GM13976 (cell line): ENCODE measurements at regions not wholly inside any gene's neighbourhood (a gene's known extent, or its start where the extent isn't known, plus 50 kb on each side); places are given as distances from the start of the nearest gene placed in this dataset.
"Not testable (repeated sequence)": the region's sequence is repeated elsewhere in the genome, so short reads cannot be mapped to it uniquely, and the experiment has no call there.

ENCODE experiments used
- DNase-seq: peaks from one replicate; pipeline ENCODE4 v3.0.0; 2012; ENCODE audit warnings: low spot score
- in situ Hi-C: fragments of 300-500 bp; cut with MboI; formaldehyde crosslinking; loops from one replicate; pipeline ENCODE4 v1.12.0; 2022; ENCODE audit warnings: low sequenced_read_pairs, mixed read lengths, inconsistent platforms; ENCODE audit not compliant: unreplicated experiment
- TF ChIP-seq, protein P1 (sequence below): IDR thresholded peaks from 2 replicates; pipeline ENCODE4 v1.5.1; 2012; ENCODE audit warnings: borderline replicate concordance, mild to moderate bottlenecking; ENCODE audit not compliant: insufficient read depth; ENCODE audit errors: extremely low read depth, missing control alignments, control extremely low read depth

DNA sequence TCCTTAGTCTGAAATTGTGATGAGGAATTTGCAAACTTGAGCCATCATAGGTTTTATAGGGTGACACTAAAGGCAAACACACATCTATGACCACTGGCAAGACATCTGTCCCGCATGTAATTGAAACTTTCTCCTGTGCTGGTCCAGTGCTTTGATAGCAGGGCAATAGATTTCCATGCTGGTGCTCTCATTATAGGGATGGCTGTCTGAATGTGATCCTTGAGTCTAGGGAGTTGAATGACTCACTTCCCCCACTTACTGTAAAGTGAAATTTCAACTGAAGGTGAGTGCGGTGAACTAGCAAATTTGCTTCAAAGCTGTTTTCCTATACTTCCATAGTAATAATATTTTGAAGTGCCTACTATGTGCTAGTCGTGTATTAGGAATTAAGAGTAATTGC is 1630.0 kb downstream of the STIM2 start:
- TF ChIP-seq, protein P1, sequence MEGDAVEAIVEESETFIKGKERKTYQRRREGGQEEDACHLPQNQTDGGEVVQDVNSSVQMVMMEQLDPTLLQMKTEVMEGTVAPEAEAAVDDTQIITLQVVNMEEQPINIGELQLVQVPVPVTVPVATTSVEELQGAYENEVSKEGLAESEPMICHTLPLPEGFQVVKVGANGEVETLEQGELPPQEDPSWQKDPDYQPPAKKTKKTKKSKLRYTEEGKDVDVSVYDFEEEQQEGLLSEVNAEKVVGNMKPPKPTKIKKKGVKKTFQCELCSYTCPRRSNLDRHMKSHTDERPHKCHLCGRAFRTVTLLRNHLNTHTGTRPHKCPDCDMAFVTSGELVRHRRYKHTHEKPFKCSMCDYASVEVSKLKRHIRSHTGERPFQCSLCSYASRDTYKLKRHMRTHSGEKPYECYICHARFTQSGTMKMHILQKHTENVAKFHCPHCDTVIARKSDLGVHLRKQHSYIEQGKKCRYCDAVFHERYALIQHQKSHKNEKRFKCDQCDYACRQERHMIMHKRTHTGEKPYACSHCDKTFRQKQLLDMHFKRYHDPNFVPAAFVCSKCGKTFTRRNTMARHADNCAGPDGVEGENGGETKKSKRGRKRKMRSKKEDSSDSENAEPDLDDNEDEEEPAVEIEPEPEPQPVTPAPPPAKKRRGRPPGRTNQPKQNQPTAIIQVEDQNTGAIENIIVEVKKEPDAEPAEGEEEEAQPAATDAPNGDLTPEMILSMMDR, result no peak
- in situ Hi-C loops, result no loop called here
- no peak for DNase-seq

DNA sequence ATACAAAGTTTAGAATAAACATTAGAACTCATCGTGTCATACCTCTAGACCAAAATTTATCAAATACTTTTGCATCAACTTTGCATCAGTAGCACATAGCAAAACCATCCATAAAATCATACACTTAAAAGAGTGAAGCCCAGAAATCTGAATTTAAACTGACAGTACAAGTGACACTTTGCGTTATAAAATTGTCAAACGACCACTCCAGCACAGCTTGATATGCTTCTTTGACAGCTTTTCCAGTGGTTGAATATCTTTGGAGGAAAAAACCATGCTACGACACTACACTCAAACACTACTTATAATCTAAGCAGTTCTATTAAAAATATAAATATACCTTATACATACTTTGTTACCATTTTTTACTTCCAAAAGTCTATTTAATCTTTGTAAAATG is 1644.4 kb downstream of the STIM2 start:
- TF ChIP-seq, protein P1, result no peak

DNA sequence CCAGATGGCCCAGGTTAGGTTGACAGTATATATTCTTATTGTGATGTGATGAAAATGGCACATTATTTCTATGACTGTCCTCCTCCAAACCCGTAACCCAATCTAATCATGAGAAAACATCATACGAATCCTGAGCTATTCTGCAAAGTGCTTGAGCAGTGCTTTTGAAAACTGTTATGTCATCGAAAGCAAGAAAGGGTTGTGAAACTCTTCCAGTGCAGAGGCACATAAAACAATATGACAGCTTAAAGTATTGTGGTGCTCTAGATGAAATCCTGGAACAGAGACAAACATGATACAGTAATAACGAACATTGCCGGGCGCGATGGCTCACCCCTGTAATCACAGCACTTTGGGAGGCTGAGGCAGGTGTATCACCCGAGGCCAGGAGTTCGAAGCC is 1648.0 kb downstream of the STIM2 start:
- in situ Hi-C loops, result no loop called here
- TF ChIP-seq, protein P1, result no peak
- no peak for DNase-seq

More for the DNA sequence above, 1644.4 kb downstream of the STIM2 start:
- in situ Hi-C loops, result no loop called here
- DNase-seq, result no peak

DNA sequence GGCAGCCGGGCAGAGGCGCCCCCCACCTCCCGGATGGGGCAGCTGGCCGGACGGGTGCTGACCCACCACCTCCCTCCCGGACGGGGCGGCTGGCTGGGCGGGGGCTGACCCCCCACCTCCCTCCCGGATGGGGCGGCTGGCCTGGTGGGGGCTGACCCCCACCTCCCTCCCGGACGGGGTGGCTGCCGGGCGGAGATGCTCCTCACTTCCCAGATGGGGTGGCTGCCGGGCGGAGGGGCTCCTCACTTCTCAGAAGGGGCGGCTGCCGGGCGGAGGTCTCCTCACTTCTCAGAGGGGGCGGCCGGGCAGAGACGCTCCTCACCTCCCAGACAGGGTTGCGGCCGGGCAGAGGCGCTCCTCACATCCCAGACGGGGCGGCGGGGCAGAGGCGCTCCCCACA is 1654.1 kb downstream of the STIM2 start:
- in situ Hi-C loops, DNase-seq: not testable (repeated sequence)

DNA sequence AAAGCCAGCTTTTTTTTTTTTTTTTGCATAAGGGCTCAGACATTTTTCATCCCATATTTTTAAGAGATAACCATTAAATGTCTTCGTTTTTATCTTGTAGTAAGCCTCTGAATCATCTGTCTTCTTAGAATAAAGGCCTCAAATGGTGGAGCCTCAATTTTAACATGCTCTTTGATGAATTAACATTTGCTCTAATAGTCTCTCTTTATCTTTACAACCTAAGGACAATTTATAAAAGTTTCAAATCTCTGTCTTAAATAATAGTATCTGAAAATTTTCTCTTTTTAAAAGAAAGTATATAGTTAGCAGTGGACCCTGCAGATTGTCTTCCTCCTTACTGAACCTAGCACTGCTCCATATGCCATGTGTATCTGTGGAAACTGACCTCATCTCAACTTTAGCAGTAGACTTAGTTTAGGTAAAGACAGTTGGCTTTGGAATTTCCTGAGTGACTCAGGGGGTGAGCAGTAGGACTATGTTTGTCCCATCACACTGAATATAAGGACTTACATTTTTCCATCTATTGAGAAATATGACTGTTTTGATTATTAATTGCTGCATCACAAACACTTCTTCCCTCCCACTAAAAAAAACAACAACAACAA is 1658.0 kb downstream of the STIM2 start:
- DNase-seq, result no peak
- TF ChIP-seq, protein P1, result no peak
- in situ Hi-C loops, result no loop called here

DNA sequence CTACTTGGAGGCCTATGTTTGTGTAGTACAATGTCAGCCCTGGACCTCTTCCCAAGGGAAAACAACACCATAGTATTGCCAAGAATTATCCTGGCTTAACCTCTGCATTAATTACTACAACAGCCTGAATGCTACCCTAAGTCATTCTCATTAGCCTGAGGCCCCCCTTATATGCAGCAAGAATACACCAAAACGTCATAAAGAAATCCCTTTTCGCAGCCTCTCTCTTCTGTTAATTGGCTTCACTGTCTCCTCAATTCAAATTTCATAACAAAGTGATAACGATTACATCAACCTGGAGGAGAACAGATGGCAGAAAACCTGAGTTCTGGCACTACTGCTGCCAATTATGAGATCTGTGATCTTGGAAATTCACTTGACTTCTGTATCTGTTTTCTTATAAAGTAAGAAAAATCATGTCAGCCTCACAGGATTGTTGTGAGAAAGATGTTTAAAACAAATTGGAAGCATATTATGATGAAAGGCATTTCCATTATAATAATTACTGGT is 1663.1 kb downstream of the STIM2 start:
- DNase-seq, result no peak
- in situ Hi-C loops, result no loop called here
- TF ChIP-seq, protein P1, result no peak

DNA sequence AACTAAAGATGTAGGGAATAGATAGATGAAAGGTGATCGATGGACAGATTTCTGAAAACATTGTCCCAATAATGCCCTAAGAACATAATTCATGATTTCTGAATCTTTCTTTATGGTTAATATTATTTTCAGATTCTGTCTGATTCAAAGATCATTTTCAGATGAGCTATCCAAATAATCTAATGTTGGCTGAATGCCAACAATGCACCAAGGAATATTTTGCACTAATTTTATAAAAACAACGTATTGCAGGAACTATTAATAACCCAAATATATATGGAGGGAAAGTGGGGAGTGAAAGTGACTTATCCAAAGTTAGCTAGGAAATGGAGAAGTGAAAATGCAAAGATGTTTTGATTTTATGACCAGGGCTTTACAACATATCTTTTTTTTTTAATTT is 1675.5 kb downstream of the STIM2 start:
- in situ Hi-C loops, result no loop called here
- DNase-seq, result no peak
- TF ChIP-seq, protein P1, result no peak
